Keratinocyte (primary cell): ENCODE measurements at regions not wholly inside any gene's neighbourhood (a gene's known extent, or its start where the extent isn't known, plus 50 kb on each side); places are given as distances from the start of the nearest gene placed in this dataset.

ENCODE experiments used
- DNase-seq: peaks from one replicate; pipeline ENCODE4 v3.0.0-alpha.2; 2011; ENCODE audit warnings: low read depth, missing footprints, low spot score
- FAIRE-seq: peaks from 2 replicates; lab custom pipeline; 2011; peaks lifted over from hg19 to GRCh38; lab: Jason Lieb, UNC
- H2AFZ ChIP-seq: 2 replicates; pipeline ENCODE4 v1.6.0; 2012; ENCODE audit warnings: low read length, control low read depth, inconsistent platforms; ENCODE audit not compliant: control insufficient read depth
- H3K27ac ChIP-seq: 2 replicates; pipeline ENCODE4 v1.5.1; 2011; ENCODE audit warnings: low read length; ENCODE audit not compliant: control insufficient read depth, insufficient read depth
- H3K27me3 ChIP-seq: 3 replicates; pipeline ENCODE4 v1.6.0; 2011; ENCODE audit warnings: low read length; ENCODE audit not compliant: control insufficient read depth, insufficient read depth; ENCODE audit errors: extremely low read depth
- H3K36me3 ChIP-seq, 2 experiments: 2 replicates in 1 of 2; 3 replicates in 1 of 2; pipeline ENCODE4 v1.5.1; 2011; ENCODE audit warnings: low read length in 2 of 2, mild to moderate bottlenecking in 1 of 2; ENCODE audit not compliant: control insufficient read depth in 2 of 2, insufficient read depth in 2 of 2; ENCODE audit errors: extremely low read depth in 1 of 2
- H3K4me1 ChIP-seq: 3 replicates; pipeline ENCODE4 v1.5.1; 2011; ENCODE audit warnings: low read length; ENCODE audit not compliant: control insufficient read depth, insufficient read depth; ENCODE audit errors: extremely low read depth
- H3K4me2 ChIP-seq: 3 replicates; pipeline ENCODE4 v1.6.0; 2011; ENCODE audit warnings: low read depth, low read length; ENCODE audit not compliant: control insufficient read depth, insufficient read depth; ENCODE audit errors: extremely low read depth
- H3K4me3 ChIP-seq, 3 experiments: fragments of 200-600 bp in 1 of 3; sonication (generic) in 1 of 3; 2 replicates in 2 of 3; 3 replicates in 1 of 3; pipeline ENCODE4 v1.5.1; 2011 to 2016; ENCODE audit warnings: low read length in 3 of 3, mild to moderate bottlenecking in 3 of 3, control low read depth in 2 of 3, inconsistent platforms in 1 of 3, low read depth in 1 of 3, mixed read lengths in 1 of 3, mixed run types in 1 of 3, moderate library complexity in 1 of 3; ENCODE audit not compliant: control insufficient read depth in 2 of 3, insufficient read depth in 2 of 3; ENCODE audit errors: extremely low read depth in 1 of 3
- H3K79me2 ChIP-seq: 2 replicates; pipeline ENCODE4 v1.6.0; 2012; ENCODE audit warnings: low read length; ENCODE audit not compliant: control insufficient read depth, insufficient read depth
- H3K9ac ChIP-seq: 3 replicates; pipeline ENCODE4 v1.6.0; 2011; ENCODE audit warnings: low read length; ENCODE audit not compliant: control insufficient read depth, insufficient read depth; ENCODE audit errors: extremely low read depth
- H3K9me1 ChIP-seq: 3 replicates; pipeline ENCODE4 v1.6.0; 2011; ENCODE audit warnings: low read length; ENCODE audit not compliant: control insufficient read depth, insufficient read depth; ENCODE audit errors: extremely low read depth
- H3K9me3 ChIP-seq: 2 replicates; pipeline ENCODE4 v1.5.1; 2012; ENCODE audit warnings: low read depth, low read length; ENCODE audit not compliant: control insufficient read depth
- H4K20me1 ChIP-seq: 3 replicates; pipeline ENCODE4 v1.6.0; 2011; ENCODE audit warnings: low read length; ENCODE audit not compliant: control insufficient read depth, insufficient read depth; ENCODE audit errors: extremely low read depth
- CTCF ChIP-seq, 3 experiments: IDR thresholded peaks in 1 of 3; conservative IDR thresholded peaks in 1 of 3; optimal IDR thresholded peaks in 1 of 3; 2 replicates in 2 of 3; 3 replicates in 1 of 3; pipeline versions ENCODE3 to v1.5.1; 2011; ENCODE audit warnings: low read length in 3 of 3, mild to moderate bottlenecking in 3 of 3, moderate library complexity in 2 of 3, control low read depth in 1 of 3, inconsistent platforms in 1 of 3; ENCODE audit not compliant: insufficient read depth in 2 of 3; ENCODE audit errors: extremely low read depth in 1 of 3
- EZH2 ChIP-seq: IDR thresholded peaks from one replicate; pipeline ENCODE4 v1.6.1; 2012; ENCODE audit warnings: inconsistent platforms, mild to moderate bottlenecking, low read length, moderate library complexity
- dilution Hi-C: fragments of 300-500 bp; cut with MboI; formaldehyde crosslinking; loops from one replicate; pipeline ENCODE4 v1.7.0; 2020; ENCODE audit warnings: low sequenced_read_pairs; ENCODE audit not compliant: extremely low pct_ligation_motif_present

DNA sequence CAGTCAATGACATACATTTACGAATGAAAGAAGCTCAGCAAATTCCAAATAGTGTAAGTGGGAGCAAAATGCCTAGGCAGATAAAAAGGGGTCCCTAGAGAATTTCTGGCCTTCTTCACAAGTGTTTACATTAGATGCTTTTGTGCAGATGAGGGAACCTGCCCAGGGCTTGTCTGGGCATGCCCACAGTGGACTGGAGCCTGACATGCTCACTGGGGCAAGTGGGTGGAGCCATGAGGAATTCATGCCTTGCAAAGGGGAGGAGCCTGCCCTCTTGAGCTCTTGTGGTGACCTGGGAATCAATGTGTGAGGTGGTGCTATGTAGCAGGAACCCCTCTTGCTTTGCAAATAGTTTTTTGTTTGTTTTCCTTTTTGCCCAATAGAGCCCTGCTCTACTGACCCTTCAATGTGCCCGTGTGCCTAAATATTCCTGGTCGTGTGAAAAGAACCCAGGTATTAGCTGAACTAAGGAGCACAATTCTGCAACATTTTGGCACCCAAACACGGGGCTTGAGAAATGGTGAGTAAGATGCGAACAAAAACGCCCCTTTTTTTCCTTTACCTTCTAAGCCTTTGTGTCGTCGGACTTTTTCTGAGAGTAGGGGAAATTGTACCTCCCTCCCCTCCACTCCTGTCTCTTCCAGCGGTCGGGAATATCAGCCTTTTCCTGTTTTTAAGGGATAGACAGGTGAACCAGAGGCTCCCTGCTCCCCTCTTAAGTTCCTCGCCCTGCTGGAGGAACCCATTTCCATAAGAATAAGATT is 433.8 kb upstream of the CDH9 start:
- no peak overlapping the region for H3K9ac ChIP-seq
- H3K79me2 ChIP-seq: no peaks in the 10 kb centered on the region
- H4K20me1 ChIP-seq: no peaks in the 10 kb centered on the region
- no peaks in the 10 kb centered on the region for H3K4me1 ChIP-seq
- no peak overlapping the region for H2AFZ ChIP-seq
- no peak overlapping the region for H3K4me2 ChIP-seq
- no peak for DNase-seq
- H3K4me3 ChIP-seq: no peak overlapping the region
- FAIRE-seq: no peak
- peaks cover 6% of the 10 kb centered on the region for H3K9me3 ChIP-seq
- TF ChIP-seq CTCF (optimal IDR thresholded peaks at IDR 0.05 in 1 of 3, IDR thresholded peaks at IDR 0.05 in 1 of 3, conservative IDR thresholded peaks at IDR 0.05 in 1 of 3; ENCODE audit: extremely low read depth in 1 of 3, insufficient read depth in 2 of 3, low read length in 3 of 3) (no peak), EZH2 (no peak)
- no peaks in the 10 kb centered on the region for H3K9me1 ChIP-seq
- no peaks in the 10 kb centered on the region for H3K36me3 ChIP-seq
- H3K27ac ChIP-seq: no peak overlapping the region
- H3K27me3 ChIP-seq: no peaks in the 10 kb centered on the region
- dilution Hi-C loops: no loop called here

GRCh38 chr5:27466959-27467358 is 428.6 kb upstream of the CDH9 start:
- Histone ChIP-seq H3K27ac (no peak overlapping the region), H4K20me1 (no peaks in the 10 kb centered on the region), H2AFZ (no peak overlapping the region), H3K36me3 (no peaks in the 10 kb centered on the region), H3K4me1 (no peaks in the 10 kb centered on the region), H3K4me2 (no peak overlapping the region), H3K79me2 (no peaks in the 10 kb centered on the region), H3K9me3 (no peaks in the 10 kb centered on the region), H3K27me3 (no peaks in the 10 kb centered on the region), H3K4me3 (no peak overlapping the region), H3K9ac (no peak overlapping the region), H3K9me1 (no peaks in the 10 kb centered on the region)
- FAIRE-seq (no peak), DNase-seq (no peak)
- dilution Hi-C loops: no loop called here
- no peak for TF ChIP-seq CTCF (optimal IDR thresholded peaks at IDR 0.05 in 1 of 3, IDR thresholded peaks at IDR 0.05 in 1 of 3, conservative IDR thresholded peaks at IDR 0.05 in 1 of 3; ENCODE audit: extremely low read depth in 1 of 3, insufficient read depth in 2 of 3, low read length in 3 of 3)
- no peak for TF ChIP-seq EZH2
